Sciatic nerve (tissue), 2 donors: ENCODE measurements at regions not wholly inside any gene's neighbourhood (a gene's known extent, or its start where the extent isn't known, plus 50 kb on each side); places are given as distances from the start of the nearest gene placed in this dataset.

ENCODE experiments used
- ATAC-seq: fragments of 200-7000 bp; cut with Tn5 transposase; one replicate; pipeline ENCODE4 v1.9.1; 2020; ENCODE audit warnings: mild to moderate bottlenecking, moderate library complexity
- DNase-seq: peaks from one replicate; pipeline ENCODE4 v3.0.0-alpha.2; 2020; ENCODE audit warnings: low spot score
- intact Hi-C: fragments of 100-400 bp; cut with DNase I; formaldehyde crosslinking; loops from one replicate; pipeline ENCODE4 v1.14.2; 2022
- donor health status: DM: no; HTN: no; CAD: no.
- donor health status: DM: no; HTN: no; CAD: no.

DNA sequence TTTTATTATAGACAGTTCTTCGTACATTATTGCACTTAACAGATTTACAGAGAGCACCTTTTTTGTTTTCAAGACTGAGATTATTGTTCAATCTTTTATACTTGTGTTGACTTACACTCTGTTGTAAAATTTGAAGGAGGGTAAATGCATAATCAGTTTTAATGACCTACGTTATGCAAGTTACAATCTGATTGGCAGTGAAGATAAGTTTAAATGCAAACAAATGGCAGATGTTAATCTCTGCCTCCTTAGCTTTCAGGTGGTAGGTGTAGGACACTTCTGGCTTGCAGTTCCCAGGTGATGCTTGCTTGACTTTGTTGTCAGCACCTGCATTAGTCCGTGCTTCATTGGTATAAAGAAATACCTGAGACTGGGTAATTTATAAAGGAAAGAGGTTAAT lies 424.9 kb downstream of the FGF9 start:
- intact Hi-C loops: no loop called here
- no peak for DNase-seq
- no peak for ATAC-seq

DNA sequence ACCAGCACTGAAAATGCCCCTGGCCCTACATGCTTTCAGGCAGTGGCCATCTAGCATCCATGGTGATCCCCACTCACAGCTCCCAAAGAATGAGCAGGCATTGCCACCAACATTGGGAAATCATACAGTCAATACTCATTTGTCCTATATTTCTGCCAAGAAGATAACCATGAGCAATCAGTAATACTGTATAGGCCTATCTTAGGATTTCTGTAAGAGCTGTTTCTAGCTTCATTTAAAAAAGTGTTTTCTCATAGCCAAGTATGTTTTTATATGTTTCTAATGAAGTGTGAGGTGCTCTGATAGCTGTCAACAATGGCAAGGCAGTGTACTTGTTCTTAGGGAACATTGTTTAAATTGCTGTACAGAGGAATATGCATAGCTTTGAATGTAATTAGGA lies 428.7 kb downstream of the FGF9 start:
- ATAC-seq: no peak
- DNase-seq: no peak
- intact Hi-C loops: no loop called here

DNA sequence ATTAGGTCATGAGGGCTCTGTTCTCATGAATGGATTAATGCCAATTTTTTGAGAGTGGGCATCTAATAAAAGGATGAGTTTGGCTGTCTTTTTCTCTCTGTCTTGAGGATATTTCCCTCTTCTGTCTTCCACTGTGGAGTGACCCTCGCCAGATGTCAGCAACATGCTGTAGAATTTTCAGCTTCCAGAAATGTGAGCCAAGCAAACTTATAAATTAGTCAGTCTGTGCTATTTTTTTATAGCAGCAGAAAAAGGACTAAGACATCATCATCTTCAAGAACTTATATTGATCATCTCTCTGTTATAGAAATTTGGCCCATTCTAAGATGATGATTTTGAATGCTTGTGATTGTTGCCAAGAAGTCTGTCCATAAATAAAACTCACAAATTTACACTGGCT lies 431.4 kb downstream of the FGF9 start:
- peak; percentile 47 for ATAC-seq
- intact Hi-C loops: no loop called here
- DNase-seq: no peak

DNA sequence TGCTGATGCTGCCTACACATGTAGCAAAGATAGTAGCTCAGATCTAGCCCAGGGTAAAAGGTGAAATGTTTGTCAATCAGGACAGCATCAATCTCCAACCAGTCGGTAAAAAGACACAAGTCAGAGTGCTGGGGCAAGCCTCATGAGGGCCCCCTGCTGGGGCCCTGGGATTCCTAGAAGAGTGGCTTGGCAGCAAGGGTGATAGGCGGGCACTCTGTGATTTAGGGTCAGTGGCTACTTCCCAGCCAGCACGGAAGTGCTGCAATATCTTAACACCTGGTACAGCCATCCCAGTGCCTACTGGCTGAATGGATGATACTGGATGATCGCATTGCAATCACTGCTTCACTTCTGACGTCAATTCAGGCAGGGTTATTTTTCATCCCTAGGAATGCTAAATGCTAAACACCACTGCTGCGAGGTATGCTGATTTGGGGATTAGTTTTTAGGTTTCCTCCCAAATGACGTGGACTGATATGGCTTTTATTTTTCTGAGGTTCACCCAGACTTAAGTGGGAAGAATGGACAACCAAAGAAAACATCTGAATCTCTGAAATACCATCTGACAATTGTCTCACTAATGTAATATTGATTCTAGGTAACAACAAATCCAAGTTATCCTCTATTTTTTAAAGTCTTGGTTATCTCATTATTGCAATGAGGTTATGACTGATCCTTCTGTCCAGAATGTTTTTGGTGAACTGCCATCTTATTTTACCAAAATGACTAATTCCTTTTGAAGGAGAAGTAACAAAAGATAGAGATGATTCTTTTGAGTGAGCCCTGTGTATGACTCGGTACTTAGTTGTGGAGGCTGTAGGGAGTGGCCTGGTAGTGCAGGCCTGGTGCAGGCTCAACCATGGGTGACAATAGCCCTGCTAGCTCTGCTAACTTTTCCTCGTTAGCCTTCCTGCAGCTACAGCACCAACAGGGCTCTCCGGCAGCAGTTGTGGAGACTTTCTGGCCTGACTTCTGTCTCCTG lies 432.5 kb downstream of the FGF9 start:
- intact Hi-C loops: no loop called here
- no peak for ATAC-seq

DNA sequence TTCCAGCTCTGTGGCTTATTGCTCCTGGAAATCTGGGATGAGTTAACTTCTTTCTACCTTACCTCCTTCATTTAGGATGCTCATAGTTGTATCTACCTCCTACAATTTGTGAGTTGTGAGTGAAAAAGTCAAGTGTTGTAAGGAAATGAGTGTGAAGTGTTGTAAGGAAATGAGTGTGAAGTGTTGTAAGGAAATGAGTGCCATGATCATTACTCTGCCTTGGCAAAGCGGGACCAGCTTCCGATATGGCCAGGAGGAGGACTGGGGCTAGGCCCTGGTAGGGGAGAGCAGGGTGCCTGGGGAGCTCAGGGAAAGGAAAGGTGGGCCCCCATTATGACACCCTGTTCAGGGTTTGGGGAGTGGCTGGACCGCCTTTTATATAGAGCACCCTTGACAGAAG lies 435.2 kb downstream of the FGF9 start:
- intact Hi-C loops: no loop called here
- DNase-seq: no peak
- ATAC-seq: no peak

More for the DNA sequence above, 432.5 kb downstream of the FGF9 start:
- no peak for DNase-seq

- no peak for DNase-seq
- intact Hi-C loops: no loop called here
- ATAC-seq: no peak
These were observed 436.7 kb downstream of the FGF9 start for GRCh38 chr13:22107549-22107948.

GRCh38 chr13:22108283-22108942 lies 437.5 kb downstream of the FGF9 start:
- ATAC-seq: peak; percentile 85
- intact Hi-C loops: no loop called here

DNA sequence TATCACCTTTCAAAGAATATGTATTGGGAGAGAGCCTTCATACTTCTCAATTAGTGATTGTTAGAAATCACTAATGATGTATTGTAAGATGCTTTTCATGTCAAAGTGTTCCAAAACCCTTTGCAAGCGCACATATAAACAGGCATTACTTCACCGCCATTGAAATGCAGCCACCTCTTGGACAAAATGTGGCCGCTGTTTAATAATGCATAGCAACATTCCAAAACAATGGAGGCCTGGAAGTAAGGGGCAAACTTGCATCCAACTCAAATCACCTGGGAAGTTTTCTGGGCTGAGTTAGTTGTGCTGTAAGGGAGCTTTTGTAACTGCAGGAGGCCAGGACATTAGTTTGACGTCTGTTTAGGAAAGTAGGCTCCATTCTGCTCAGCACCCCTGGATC lies 438.1 kb downstream of the FGF9 start:
- intact Hi-C loops: no loop called here
- ATAC-seq: no peak
- DNase-seq: no peak

More at GRCh38 chr13:22108283-22108942, 437.5 kb downstream of the FGF9 start:
- DNase-seq: no peak

- DNase-seq: no peak
- peak; percentile 50 for ATAC-seq
- intact Hi-C loops: no loop called here
These were observed 439.5 kb downstream of the FGF9 start for GRCh38 chr13:22110368-22110767.

GRCh38 chr13:22111152-22111783 lies 440.4 kb downstream of the FGF9 start:
- no peak for ATAC-seq
- DNase-seq: no peak
- intact Hi-C loops: no loop called here

- intact Hi-C loops: no loop called here
- DNase-seq (no peak), ATAC-seq (no peak)
These were observed 441.1 kb downstream of the FGF9 start for GRCh38 chr13:22111961-22112360.

GRCh38 chr13:22112956-22113745 lies 442.3 kb downstream of the FGF9 start:
- ATAC-seq: no peak
- DNase-seq: no peak
- intact Hi-C loops: no loop called here

GRCh38 chr13:22114630-22115311 lies 443.9 kb downstream of the FGF9 start:
- intact Hi-C loops: no loop called here
- ATAC-seq (peak; percentile 75), DNase-seq (no peak)

GRCh38 chr13:22118158-22118557 lies 447.3 kb downstream of the FGF9 start:
- intact Hi-C loops: no loop called here

DNA sequence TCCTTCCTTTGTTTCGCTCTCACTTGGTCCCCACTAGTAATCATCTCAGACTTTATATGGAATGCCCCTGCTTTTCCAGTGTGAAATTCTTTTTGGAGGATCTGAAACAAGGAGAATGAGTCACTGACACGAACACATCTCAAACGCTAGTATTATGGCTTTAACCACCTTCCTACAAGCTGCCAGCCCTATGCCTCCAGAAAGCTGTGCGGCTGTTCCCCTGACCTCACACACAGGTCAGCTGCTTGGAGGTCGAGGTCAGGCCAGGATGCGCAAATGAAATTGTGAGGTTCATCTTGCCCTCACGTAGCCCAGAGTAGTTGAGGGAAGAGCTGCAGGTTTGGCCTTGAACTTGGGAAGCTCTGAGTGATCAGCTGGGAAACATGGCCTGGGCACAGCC lies 449.8 kb downstream of the FGF9 start:
- ATAC-seq: no peak

More at GRCh38 chr13:22118158-22118557, 447.3 kb downstream of the FGF9 start:
- ATAC-seq: no peak
- DNase-seq: no peak

GRCh38 chr13:22121146-22121739 lies 450.4 kb downstream of the FGF9 start:
- no peak for ATAC-seq
- intact Hi-C loops: no loop called here

More for the DNA sequence above, 449.8 kb downstream of the FGF9 start:
- DNase-seq: no peak
- intact Hi-C loops: no loop called here

DNA sequence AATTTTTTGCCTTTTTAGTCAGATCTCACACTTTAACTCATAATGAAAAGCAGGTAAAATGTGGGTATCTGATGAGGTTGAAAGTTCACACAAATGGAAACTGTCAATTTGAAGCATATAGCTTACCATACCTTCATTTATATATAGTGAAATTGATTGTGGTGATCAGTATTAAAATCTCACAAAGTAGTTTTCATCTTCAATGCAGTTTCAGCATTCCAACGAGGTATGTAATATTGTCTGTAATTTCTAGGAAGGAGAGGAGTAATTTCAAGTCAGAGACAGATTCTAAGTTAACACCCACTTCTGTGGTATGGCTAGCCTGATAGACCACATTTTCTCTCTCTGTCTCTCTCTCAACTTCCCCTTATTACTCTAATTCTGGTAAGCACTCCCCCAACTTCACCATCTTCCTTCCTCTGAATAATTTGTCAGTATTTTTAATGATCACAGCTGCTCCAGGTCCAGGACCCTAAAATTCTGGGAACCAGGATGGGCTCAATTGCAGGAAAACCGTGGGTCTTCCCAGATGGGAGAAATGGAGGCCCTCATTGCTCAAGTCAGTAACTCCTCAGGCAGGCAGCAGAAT lies 455.7 kb downstream of the FGF9 start:
- intact Hi-C loops: no loop called here
- no peak for ATAC-seq
- DNase-seq: no peak

More at GRCh38 chr13:22121146-22121739, 450.4 kb downstream of the FGF9 start:
- no peak for DNase-seq
